C4-2B (cell line): ENCODE measurements at regions not wholly inside any gene's neighbourhood (a gene's known extent, or its start where the extent isn't known, plus 50 kb on each side); places are given as distances from the start of the nearest gene placed in this dataset.

Experiments
- CTCF ChIP-seq: fragments of 450-650 bp; conservative IDR thresholded peaks from 2 replicates; pipeline ENCODE4 v1.5.1; 2017; ENCODE audit warnings: mild to moderate bottlenecking
- ZFX ChIP-seq: fragments of 450-650 bp; IDR thresholded peaks from 2 replicates; pipeline ENCODE4 v1.6.1; 2017

GRCh38 chr2:215743066-215743465, 270.3 kb downstream of the MREG start:
- TF ChIP-seq CTCF (no peak), ZFX (no peak)
